SU-DHL-6 (cell line): ENCODE measurements at regions not wholly inside any gene's neighbourhood (a gene's known extent, or its start where the extent isn't known, plus 50 kb on each side); places are given as distances from the start of the nearest gene placed in this dataset.
"Not testable (repeated sequence)": the region's sequence is repeated elsewhere in the genome, so short reads cannot be mapped to it uniquely, and the experiment has no call there.

Experiments used
- EZH2phosphoT487 ChIP-seq: fragments of 200-600 bp; sonication (generic), shearing (Covaris generic); conservative IDR thresholded peaks from 2 replicates; pipeline ENCODE4 v1.6.1; 2018; ENCODE audit warnings: mild to moderate bottlenecking, antibody characterized with exemption, low read length, moderate library complexity, mixed read lengths
- TF ChIP-seq, protein P1 (sequence below): fragments of 200-600 bp; sonication (generic); IDR thresholded peaks from one replicate; pipeline ENCODE4 v1.5.1; 2017; ENCODE audit warnings: antibody characterized with exemption, mild to moderate bottlenecking, low read length, moderate library complexity; ENCODE audit not compliant: insufficient read depth, poor library complexity, severe bottlenecking

DNA sequence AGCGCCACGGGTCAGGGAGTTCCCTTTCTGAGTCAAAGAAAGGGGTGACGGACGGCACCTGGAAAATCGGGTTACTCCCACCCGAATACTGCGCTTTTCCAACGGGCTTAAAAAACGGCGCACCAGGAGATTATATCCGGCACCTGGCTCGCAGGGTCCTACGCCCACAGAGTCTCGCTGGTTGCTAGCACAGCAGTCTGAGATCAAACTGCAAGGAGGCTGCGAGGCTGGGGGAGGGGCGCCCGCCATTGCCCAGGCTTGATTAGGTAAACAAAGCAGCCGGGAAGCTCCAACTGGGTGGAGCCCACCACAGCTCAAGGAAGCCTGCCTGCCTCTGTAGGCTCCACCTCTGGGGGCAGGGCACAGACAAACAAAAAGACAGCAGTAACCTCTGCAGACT is 1352.0 kb upstream of the CDH8 start:
- TF ChIP-seq, protein P1, sequence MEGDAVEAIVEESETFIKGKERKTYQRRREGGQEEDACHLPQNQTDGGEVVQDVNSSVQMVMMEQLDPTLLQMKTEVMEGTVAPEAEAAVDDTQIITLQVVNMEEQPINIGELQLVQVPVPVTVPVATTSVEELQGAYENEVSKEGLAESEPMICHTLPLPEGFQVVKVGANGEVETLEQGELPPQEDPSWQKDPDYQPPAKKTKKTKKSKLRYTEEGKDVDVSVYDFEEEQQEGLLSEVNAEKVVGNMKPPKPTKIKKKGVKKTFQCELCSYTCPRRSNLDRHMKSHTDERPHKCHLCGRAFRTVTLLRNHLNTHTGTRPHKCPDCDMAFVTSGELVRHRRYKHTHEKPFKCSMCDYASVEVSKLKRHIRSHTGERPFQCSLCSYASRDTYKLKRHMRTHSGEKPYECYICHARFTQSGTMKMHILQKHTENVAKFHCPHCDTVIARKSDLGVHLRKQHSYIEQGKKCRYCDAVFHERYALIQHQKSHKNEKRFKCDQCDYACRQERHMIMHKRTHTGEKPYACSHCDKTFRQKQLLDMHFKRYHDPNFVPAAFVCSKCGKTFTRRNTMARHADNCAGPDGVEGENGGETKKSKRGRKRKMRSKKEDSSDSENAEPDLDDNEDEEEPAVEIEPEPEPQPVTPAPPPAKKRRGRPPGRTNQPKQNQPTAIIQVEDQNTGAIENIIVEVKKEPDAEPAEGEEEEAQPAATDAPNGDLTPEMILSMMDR = not testable (repeated sequence)
- TF ChIP-seq EZH2phosphoT487 = not testable (repeated sequence)
